Dermis microvascular lymphatic vessel endothelial cell (primary cell): ENCODE measurements at regions not wholly inside any gene's neighbourhood (a gene's known extent, or its start where the extent isn't known, plus 50 kb on each side); places are given as distances from the start of the nearest gene placed in this dataset.

Source experiments
- DNase-seq, 2 donors: peaks; one replicate each; pipeline versions ENCODE4 v3.0.0 to v3.0.0-alpha.2; 2010; ENCODE audit warnings: low read depth in 2 of 2

DNA sequence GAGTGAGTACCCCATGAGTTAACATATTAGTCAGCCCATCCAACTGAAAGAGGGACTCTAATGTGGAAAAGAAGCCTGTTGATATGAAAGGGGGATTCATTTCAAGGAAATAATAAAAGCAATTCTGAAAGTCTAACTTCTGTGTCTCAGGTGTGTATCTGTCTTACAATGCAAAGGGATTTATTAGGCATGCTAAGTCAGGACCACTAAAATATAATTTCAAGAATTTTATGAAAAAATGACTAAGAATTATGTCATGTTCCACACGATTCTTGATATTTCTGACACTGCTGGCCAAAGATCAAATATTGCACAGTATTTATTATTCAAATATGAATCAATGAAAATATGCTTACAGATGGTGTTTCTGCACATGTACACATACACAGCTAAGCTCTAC is 130.8 kb downstream of the KLF12 start:
- DNase-seq: no peak

DNA sequence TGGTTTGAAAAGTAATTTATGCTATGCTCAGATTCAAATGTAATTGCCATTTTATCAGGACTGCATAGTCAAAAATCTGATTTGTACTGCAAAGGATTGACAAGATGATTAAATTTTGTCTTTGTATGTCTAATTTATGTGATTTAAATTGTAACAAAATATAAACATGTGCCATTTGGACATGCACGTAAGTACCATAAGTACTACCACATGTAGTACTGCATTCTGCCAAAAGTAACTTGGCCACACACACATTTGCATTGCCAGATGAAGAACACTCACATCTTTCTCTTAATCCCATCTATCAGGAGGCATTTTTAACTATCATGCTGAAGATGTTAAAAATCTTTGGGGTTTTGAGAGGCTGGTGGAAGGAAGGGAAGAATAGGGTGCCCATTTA is 133.3 kb downstream of the KLF12 start:
- no peak for DNase-seq

DNA sequence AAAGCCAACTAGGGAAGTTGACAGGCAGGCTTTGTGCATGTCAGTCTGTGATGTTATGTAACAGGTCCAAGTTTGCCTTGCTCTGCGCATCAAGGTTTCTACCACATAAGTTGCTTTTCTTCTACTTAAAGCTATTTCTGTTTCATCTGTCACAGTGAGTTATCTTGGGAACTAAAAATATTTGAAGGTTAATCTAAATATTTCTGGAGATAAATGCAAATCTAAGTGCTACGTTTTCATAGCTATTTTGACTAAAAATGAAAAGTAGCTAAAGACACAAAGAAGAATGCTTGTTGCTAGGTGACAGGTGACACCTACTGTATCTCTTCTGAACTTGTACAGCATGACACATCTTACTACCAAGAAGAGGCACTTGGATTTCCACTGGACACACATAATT is 135.6 kb downstream of the KLF12 start:
- no peak for DNase-seq

DNA sequence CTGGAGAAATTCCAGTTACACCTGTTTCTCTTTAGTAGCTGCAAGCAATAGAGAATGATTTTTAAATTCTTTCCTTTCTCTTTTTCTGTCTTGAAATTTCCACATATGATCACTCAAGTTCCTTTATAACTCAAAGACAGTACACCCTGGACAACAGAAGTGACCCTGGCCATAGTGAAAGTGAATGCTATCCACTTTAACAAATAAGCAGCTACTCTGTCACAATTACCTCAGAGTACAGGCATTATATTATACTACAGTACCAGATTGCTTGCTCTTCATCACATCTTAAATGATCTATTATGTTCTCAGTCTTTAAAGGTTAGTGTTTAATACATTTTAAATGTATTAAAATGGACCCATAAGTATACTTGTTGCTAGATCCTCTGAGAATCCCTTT is 136.2 kb downstream of the KLF12 start:
- DNase-seq: no peak

DNA sequence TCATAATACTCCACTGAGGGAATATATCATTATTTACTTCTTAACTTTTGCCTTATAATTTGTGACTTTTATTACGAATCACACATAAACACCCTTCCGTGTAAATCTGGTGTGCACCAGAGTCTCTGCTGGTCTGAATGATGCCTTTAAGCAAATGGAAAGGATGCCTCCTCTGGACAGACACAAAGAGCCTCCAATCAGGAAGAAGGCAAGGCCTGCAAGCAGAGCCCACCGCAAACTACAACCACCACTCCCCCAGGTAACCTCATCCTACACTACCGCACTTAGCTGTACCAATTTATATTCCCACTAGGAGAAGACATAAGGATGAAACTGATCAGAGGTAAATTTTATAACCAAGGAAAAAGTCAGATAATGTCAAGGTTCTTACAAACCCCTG is 137.6 kb downstream of the KLF12 start:
- DNase-seq: no peak

DNA sequence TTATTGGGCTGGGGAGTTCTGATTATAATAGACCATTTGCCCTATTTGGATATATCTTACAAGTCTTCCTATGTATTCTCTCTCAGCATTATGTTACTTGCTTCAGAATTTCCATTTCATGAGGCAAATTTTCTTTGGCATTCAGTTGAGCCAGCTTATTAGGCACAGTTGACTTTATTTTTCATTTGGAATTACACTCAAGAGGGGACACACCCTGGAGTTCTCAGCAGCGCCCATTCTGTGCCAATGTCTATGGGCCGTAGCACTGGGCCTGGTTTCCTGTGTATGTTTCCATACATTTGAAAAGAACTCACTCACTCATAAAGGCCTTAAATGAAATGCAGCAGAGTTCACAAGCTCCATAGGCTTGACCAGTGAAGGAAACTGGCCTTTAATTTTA is 138.5 kb downstream of the KLF12 start:
- DNase-seq: no peak

DNA sequence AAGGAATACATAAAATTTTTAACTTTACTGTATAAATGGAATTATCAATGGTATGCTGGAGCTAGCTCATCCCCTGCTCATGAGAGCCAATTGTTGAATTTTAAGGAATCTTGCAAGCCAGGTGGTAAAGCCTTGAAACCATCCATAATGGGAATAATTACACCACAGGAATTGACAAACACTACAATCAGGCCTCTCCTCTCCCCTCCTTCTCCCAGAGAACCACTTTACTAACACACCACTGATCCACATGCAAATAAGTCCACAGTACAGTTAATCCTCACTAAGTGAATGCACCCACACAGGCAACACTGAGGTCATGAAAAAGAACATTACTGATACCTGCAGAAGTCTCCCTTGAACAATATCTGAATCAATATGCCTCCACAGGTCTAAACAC is 140.5 kb downstream of the KLF12 start:
- no peak for DNase-seq

DNA sequence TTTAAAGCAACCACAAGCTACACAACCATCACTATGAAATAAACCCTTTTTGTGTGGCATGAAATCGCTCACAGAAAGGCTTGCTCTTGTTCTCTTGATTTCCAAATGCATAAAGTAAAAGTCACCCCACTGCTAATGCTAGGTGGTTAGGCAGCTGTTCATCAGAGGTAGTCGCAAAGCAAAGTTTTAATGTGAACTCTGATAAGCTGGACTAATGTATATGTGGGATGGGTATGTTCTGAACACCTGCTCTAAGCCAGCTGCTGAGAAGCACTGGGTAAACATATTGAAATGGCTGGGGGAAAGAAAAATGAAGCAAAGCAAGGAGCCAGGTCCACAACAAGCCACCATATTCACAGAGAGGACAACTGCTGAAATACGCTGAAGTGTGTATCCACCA is 142.3 kb downstream of the KLF12 start:
- DNase-seq: no peak

DNA sequence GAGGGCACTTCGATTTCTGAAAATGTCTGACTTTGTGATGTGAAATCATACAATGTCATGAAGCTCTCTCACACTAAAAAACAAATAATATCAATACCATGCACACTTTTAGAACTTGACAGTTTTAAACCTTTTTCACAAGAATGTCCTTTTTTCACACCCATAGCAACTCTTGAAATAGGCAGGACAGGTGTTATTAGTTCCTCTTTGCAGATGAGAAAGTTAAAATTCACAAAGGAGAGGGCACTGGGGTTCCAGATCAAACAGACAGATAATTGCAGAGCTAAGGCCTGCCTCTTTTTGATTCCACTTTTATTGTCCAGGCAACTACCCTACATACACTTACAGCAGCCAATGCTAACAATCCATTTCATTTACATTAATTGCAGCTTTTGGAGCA is 142.8 kb downstream of the KLF12 start:
- no peak for DNase-seq

DNA sequence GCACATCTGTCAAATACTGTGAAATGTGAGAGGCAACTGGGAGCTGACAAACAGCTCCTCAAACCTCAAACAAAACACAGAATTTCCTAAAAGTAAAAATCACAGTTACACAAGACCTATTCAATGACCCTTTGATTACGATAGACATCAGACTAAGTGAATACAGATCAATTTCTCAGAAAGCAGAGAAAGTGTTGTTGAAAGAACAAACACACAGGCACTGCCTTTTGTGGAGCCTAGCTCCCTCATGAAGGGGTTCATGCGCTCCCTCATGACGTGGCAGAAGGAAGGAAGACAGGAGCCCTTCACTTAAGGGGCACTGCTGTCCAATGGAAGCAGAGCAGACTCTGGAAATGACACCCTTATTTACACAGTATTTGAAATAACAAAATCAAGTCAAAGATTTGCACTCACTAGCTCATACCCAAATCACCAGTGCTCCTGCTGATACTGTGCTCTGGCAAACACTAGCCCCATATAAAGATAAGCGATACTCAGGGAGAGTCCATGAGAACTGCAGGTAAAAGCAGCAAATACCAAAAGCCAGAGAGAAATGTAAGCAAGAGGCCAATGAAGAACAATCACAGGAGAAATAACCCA is 144.9 kb downstream of the KLF12 start:
- no peak for DNase-seq

DNA sequence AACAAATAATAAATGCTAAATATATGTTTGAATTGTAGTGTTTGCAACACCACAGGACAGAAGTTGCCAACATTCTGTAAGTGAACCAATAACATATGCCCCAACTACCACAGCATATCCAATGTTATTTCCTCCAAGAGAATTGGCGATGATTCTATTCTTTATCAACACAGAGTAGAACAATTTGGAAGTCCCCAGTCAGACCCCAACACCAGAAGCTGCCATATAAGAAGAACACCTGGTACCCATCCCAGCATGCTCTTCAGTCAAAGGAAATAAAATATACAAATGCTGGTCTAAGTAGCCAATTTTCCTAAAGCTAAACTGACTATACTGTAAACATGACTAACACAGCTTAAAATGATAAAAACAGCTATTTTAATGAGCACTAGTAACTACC is 145.7 kb downstream of the KLF12 start:
- no peak for DNase-seq

DNA sequence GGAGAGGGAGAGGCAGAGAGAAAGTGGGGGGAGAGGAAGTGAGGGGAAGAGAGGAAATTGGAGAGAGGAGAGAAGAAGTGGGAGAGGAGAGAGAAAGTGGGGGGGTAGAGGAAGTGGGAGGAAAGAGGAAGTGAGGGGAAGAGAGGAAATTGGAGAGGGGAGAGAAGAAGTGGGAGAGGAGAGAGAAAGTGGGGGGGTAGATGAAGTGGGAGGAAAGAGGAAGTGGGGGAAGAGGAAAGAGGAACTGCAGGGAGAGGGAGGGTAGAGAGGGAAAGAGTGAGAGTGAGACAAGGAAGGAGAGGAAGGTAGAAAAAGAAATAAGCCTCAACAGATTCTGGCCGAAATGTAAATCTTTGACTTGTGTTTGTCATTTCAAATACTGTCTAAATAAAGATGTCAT is 146.6 kb downstream of the KLF12 start:
- DNase-seq: no peak

DNA sequence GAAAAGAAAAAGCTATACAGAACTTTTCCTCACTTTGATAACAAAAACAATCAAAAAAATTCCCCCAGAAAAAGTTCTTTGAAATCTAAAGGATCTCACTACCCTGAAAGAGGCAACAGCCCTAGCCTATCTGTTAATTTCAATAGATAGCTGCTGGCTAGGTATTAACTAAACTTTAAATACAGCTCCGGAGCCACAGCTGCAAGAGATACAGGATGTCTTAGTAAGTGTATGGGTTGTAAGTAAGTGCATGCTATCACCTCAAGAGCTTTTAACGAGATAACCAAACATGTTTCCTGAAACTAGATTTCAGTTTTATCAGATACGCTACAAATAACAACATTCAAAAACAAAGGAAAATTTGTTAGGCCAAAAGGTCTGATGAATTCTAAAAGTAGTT is 148.4 kb downstream of the KLF12 start:
- DNase-seq: no peak

DNA sequence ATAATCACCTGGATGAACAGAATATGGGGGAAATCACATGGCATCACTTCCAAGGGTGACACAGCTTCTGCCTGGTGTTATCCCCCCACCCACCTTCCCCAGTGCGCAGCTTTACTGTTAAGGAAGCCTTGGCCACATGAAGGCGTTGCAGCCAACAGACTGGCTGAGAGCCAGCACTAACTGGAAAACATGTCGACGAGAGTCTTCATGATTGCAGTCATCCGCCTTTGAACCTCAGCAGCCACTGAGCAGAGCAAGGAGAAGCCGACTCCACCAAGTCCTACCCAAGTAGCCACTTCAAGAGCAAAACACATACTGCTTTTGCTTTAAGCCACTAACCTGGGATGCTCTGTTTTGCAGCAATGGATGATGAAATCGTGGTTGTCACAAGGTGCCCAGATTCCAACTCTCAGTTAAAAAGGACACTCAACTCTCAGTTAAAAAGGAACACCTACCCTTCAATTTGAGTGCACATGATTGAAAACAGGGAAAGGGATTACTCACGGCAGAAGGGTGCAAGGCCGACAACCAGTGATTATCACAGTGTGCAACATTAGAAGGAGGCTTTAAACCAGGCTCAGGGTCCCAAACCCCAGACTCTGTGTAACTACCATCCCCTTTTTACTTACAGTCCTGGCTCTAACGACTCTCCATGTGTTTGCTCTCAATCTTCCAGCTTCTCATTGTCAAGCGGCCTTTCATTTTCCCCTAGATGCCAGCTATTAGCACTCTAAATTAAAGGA is 149.1 kb downstream of the KLF12 start:
- DNase-seq: no peak

DNA sequence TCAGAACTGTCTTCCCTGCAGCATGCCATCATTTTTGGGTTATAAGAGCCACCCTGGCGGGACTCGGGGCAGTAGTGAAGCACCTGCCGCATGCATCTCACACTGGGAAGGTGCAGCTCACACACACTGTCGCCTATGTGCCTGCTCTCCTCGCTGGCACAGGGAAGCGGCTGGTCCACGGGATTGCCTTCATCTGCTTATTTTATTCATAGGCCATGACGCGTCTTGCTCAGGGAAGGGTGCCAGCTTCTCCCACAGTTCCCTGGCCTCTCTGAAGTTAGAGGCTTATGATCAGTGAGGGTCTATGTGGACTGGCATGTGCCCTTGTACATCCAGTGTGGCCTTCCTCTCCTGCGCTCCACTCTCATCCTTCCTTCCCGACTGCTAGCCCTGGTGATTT is 150.0 kb downstream of the KLF12 start:
- DNase-seq: no peak

DNA sequence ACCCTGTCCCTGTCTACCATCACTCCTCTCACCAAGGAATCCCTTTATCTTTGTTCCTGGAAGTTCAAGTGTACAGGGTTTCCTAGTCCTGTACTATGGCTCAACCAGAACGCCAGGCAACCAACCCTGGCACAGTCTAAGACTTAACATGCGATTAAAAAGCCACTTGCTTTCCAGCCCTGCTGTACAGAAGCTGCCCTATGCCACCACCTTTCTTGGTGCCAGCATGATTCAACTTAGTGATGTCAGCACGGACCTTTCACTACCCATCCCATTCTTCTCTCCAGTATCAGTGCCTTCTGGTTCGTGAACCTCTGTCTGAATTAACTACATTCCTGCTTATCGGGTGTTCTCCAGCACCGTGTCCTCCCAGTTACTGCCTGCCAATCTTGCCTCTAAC is 151.1 kb downstream of the KLF12 start:
- DNase-seq: no peak

DNA sequence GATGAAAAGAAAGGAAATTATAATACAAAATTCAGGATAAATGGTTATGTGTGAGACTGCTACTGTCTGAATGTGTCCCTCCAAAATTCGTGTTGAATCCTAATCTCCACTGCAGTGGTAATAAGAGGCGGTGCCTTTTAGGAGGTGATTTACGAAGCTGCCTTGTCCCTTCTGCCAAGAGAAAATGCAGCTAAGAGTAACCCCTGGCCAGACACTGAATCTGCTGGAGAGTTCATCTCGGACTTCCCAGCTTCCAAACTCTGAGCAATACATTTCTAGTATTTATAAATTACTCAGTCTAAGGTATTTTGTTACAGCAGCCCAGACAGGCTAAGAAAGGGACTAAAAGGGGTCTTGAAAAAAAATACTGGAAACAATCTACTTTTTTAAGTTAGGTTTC is 152.6 kb downstream of the KLF12 start:
- DNase-seq: no peak

DNA sequence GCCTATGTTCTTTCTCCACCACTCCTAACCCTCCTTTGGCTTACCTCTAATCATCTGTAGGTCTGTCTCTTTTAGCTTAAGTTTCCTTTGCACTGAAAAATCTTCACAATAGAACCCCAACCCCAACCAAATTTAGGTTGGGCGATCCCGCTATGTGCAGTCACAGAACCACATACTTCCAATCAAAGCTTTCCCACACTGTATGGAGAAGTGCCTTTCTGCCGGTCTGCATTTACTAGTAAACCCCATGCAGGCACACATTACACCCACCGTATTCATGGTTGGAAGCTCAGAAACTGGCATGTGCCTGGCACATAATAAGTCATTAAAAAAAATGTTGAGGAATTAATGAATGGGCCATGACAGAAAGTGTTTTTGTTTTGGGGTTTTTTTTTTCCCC is 158.4 kb downstream of the KLF12 start:
- no peak for DNase-seq

DNA sequence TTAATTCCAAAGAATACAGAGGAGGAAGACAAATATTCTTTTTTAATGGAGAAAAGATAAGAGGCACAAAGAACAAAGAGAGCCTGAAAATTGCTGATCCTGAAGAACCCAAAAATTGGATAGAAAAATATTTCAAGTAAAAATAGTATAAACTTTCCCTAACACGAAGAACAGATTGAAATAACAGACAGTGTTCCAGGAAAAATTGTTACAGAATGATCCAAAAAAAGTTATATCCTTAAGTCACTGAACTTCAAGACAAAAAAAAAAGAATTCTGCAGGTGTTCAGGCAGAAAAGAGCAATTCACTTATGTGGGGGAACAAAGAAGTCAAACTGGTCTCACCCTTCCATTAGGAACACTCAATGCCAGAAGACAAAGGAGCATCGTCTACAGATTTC is 160.2 kb downstream of the KLF12 start:
- DNase-seq: no peak

DNA sequence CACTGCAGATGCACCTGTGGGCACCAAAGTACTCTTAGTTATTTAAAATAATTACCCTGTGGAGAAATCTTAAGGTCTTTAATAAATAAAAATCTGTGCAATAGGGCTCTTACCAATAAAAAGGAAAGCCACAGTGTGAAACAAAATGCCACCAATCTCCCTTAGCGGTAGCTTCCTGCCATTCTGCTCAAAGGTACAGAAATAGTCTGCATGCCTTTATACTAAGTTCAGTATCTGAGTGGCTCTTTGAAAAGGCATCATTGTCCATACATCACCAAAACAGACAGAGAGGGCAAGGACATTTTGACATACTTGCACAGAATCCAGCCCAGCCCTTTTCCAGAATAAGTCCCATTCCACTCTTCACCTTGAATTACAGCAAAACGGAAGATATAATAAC is 161.0 kb downstream of the KLF12 start:
- DNase-seq: no peak

DNA sequence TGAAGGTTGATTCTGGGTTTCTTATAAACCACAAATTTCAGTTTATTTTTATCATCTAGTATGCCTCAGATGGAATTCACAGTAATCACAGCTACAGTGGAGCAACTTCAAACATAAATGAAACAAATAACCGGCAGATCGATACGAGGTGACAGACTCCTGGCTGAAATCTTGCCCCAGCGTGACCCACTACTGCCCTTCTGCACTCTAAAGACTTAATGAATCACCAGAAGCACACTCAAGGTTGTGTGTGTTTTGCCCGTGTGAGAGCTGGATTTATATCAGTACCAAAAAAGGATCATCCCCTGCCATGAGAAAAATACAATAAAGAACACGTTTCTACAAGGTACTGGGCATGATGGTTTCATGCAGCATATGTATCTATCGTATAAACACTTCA is 161.7 kb downstream of the KLF12 start:
- no peak for DNase-seq

DNA sequence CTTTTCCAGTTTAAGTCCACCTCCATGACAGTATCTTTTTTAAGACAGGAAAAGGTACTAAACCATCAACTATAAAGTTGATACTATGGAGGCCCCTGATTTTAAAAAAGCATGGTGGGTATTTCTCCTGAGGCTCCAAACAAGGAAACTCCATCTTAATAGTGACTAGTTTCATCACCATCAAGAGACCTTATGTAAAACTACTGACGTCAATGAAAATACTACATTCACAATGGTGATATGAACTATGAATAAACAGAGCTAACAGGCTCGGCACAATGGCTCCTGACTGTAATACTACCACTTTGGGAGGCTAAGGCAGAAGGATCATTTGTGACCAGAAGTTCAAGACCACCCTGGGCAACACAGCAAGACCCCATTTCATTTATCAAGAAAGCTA is 162.7 kb downstream of the KLF12 start:
- no peak for DNase-seq

DNA sequence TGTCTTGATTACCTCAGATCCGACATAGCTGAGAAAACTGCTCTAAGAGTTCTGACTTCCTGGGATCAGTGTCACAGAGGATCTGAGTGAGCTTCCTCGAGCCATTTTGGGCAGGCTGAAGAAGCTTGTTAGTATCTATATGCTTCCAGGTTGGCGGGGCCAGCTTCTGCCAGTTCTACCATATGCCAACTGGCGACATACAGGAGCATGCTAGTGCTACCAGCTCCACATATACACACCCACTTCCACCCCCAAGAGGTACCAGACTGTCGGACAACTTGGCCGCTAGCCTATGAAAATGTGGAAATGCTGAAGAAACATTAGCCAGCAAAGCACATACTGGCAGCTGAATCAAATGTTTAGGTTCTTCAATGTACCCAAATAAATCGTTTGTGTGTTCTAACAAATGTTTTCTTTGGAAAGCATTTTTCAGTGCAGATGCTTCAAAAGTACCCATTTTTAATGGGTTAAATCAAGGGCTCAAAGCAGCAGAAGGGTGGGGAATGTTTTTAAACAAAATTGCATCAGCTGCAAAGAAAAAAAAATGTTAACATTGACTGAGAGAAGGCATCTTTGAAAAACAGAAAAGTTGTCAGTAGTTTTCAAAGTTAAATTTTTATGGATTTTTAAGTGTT is 163.7 kb downstream of the KLF12 start:
- peak in 1 of 2 donors; percentile 1 for DNase-seq
